ENCODE measurements at regions not wholly inside any gene's neighbourhood (a gene's known extent, or its start where the extent isn't known, plus 50 kb on each side); places are given as distances from the start of the nearest gene placed in this dataset.

GRCh38 chr1:87915771-87916170, 587.1 kb downstream of the LMO4 start:
- TF ChIP-seq, protein P1, sequence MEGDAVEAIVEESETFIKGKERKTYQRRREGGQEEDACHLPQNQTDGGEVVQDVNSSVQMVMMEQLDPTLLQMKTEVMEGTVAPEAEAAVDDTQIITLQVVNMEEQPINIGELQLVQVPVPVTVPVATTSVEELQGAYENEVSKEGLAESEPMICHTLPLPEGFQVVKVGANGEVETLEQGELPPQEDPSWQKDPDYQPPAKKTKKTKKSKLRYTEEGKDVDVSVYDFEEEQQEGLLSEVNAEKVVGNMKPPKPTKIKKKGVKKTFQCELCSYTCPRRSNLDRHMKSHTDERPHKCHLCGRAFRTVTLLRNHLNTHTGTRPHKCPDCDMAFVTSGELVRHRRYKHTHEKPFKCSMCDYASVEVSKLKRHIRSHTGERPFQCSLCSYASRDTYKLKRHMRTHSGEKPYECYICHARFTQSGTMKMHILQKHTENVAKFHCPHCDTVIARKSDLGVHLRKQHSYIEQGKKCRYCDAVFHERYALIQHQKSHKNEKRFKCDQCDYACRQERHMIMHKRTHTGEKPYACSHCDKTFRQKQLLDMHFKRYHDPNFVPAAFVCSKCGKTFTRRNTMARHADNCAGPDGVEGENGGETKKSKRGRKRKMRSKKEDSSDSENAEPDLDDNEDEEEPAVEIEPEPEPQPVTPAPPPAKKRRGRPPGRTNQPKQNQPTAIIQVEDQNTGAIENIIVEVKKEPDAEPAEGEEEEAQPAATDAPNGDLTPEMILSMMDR (IDR thresholded peaks at IDR 0.05): no peak
- no peak for TF ChIP-seq POLR2A (IDR thresholded peaks at IDR 0.05)
